HuH-7 (cell line): ENCODE measurements at regions not wholly inside any gene's neighbourhood (a gene's known extent, or its start where the extent isn't known, plus 50 kb on each side); places are given as distances from the start of the nearest gene placed in this dataset.

Experiments
- DNase-seq: peaks from one replicate; pipeline ENCODE4 v3.0.0; 2011; ENCODE audit warnings: low spot score

DNA sequence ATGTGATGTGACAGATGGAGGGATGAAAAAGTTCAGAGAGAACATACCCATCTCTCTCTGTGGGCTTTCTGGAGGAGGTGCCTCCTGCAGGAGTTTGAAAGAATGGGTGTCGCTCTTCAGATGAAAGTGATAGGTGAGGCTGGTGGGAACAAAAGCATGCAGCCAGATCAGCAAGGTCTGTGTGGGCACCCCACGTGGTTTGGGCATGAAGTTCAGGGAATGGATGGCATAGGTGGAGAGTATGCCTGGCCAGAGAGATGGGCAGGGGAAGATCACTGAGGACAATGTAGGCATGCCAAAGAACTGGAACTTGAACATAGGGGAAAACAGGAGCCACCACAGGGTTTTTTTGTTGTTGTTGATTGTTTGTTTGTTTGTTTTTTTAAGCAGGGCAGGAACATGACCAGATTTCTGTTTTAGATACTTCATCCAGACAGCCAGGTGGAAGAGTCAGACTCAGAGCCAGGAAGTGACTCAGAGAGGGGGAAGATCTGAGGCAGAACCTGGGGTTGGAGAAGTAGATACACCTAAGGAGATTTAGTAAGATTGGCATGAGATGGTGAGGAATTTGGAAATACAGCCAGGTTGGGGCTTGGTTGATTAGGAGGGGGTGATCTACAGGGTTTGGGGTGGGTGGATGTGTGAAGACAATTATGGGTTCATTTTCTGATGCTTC, 64.8 kb upstream of the CLSTN2 start:
- no peak for DNase-seq

DNA sequence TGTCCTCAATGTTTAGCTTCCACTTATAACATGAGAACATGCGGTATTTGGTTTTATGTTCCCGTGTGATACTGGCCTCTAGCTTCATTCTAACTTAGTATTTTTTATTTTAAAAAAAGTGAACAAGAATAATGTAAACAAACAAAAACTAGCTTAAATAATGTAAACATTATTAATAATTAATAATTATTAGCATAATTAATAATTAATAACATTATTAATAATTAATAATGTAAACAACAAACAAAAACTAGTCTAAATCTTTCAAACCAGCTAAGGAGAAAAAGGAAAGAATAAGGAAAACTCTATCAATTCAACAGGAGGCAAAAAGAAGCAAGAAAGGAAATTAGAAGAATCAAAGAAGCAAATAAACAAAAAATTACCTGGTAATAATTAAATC, 66.2 kb upstream of the CLSTN2 start:
- DNase-seq: no peak

DNA sequence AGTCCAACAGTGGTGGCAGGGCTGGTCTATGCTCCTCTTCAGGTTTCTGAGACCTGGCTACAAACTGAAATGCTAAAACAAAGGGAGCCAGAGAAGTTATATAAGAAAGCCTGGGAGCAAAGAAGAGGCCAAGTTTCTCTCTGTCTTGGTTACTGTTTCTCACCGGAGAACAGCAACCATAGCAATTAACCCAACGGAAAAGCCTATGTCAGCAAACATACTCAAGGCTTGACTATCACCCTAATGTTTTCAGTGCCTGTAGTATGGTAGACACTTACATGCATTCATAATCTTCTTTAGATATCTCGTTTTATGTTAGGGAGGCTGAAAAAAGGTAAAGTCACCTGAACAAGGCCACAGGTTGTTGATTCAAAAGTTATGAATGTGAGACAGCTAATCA, 86.3 kb upstream of the CLSTN2 start:
- no peak for DNase-seq

DNA sequence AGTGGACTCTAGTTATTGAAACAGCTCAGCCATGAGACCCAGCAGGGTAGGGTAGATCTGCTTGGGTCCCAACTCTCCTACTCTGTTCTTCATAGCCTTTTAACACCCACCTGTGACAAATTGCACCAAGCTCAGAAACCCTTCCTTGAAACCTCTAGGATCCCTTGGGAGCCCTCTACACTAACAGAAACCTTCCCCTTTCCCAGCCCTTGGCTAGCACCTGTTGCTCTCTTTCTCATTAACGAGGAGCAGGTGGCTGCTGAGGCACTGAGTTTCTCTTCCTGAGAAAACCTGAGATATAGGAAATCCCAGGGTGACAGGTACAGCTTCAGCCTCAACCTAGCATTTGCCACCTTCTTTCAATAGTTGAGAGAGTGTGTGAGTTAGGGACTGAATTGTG, 88.3 kb upstream of the CLSTN2 start:
- no peak for DNase-seq

DNA sequence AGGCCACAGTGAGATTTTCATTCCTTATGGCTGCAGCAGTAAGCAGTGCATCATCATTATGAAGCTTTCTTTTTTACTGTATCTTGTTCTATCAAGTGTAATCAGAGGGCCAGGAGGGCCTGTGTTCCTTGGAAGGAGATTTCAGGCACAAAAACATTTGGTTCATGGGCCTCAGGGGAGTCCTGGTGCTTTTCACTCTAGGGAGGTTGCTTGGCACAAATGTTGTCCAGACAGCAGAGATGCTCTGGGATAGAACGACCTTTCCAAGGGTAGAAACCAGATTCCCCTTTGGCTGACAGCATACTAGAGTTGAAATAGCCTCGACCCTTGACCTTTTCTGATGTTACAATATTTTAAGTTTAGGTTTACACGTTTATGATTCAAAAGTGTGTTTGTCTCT, 95.3 kb upstream of the CLSTN2 start:
- DNase-seq: no peak

DNA sequence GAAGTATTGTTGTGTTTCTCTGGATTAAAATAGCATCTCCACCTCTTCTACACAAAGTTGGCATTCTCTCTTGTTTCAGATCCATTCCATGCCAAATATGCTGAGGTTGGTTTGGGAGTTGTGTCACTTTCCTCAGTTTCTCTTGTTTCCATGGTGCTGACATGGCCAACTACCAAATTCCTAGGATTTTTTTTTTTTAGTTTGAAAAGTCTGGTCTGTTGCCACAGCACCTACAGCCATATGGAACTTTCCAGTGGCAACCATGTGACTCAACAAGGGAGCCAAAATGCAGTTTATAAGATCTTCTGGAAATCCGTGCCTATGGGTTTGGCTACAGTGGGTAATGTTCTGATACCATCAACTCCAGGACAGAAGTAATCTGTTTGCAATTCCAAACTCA, 96.0 kb upstream of the CLSTN2 start:
- no peak for DNase-seq

DNA sequence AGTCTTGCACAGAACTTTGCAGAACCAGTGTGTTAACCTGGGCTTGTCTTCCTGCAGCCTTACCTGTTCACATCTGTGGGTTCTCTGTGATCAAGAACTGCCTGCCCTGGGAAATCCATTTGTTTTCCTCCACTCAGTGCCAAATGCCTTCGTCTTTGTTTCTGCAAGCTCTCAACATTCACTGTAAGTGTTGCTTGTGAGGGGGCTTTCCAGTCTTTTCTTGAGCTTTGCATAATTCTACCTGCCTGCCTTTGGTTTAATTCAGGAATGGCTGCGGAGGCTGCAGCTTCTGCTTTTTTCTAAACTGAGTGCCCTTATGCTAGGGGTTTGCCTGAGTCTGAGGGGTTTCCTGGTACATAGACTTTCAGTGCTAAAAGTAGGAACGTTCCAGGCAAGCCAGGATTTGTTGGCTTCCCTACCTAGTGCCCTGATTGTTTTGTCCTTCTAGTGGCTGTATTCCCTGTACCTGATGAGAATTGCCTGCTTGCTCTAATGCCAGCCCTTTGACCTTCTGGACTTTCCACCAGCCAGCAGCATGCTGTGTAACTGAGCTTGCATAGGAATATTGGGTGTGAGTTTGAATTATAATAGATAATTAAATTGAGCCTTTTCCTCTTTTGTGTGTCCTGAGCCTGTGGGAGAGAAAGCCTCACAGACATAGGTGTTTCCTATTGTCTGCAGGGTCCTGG, 96.6 kb upstream of the CLSTN2 start:
- DNase-seq: no peak

DNA sequence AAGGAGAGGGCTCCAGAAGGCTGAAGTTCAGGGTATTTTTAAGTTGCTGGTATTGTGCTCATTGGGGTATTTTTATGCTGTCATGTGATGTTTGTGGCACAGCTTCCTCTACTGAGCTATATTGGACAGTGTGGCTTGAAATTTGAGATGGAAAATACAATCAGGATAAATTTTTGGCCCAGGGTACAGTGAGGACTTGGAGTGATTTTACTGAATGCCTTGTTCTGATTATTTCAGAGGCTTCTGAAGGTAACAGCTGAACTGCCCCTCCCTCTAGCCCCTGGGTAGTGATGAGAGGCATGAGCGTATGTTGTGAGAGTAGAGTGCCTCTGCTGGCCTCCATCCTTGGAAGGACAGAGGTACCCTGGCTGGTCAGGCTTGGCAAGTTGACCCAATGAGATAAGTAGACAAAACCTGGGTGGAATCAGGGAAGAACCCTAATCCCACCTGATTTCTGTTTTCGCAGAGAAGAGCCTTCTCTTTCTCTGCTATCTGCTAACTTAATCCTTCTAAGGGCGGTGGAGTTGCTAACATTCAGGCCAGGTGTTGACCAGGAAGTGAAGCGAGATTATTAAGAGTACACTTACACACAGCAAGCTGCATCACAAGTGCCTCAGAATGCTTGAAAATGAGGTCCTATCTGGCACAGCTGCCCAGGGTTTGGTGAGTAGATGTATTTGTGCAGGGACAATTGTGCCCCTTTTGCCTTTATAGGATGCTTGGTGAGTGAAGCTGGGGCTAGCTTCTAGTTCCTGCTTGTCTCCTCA, 98.1 kb upstream of the CLSTN2 start:
- no peak for DNase-seq

DNA sequence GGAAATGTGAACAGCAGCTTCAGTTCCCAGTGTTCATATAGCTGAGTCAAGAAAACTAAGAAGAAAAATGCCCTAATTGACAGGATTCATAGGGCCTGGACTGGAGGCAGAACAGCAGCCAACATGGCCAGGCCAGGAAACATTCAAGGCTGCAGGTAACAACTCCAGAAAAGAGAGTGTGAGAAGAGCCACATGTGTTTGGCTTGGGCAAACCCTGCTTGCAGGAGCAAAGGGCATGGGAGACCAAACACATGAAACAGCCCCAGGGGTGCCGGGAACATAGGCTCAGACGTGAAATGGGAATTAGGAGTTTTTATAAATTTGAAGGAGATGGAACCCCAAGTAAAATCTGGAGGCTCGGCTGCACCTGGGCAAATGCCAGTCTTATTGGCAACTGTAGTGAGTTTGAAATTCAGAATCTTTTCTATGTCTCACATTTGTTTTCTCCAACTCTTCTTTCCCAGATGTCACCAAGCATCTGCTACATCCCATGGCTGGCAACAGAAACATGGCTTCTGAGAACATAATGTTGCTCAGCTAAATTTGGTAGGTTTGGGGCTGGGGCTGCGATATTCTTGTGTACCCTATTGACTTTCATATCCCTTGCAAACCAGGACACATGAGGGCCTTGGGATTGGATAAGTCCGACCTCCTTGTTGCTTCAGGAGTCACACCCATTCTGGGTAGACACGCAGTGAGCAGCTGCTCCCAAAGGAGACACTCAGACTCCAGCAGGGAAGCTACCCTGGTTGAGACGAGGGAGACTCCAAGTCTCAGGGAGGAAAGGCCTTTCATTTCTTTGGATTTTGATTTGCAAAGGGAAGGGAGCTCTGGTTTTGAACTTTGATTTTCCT, 98.9 kb upstream of the CLSTN2 start:
- DNase-seq: no peak

DNA sequence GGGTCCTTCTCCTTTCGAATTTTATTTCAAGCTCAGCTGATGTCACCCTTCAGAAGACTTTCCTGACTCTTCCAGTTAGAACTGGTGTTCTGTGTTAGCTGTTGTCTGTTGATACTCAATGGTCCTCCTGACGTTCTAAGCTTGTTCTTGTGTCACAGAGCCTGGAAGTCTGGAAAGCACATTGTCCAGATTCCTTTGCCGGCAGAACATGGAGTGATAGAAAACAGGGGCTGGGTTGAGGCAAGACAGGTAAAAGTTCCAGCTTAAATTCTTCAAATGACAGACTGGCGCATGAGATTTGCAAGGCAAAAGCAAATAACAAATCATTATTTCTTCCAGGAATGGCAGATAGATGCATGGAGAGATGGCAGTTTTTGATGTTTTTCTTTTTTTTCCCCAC, 102.0 kb upstream of the CLSTN2 start:
- no peak for DNase-seq

DNA sequence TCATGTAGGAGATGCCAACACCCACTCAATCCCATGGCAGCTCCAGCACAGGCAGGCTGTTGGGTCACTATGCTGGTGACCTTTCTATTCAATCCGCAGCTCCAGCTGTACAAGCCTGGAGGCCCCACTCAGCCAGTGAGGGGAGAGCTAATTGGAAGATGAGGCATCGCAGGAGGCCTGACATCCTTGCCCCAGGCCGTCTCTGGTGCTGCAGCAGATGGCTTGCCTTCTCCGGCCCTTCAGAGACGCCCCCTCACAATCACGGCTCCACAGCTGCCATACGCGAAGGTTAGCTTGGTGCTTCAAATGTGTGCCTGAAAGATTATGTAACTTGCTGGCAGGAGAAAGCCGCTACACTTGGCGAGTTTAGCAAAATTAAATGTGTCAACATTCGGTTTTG, 104.2 kb upstream of the CLSTN2 start:
- no peak for DNase-seq

DNA sequence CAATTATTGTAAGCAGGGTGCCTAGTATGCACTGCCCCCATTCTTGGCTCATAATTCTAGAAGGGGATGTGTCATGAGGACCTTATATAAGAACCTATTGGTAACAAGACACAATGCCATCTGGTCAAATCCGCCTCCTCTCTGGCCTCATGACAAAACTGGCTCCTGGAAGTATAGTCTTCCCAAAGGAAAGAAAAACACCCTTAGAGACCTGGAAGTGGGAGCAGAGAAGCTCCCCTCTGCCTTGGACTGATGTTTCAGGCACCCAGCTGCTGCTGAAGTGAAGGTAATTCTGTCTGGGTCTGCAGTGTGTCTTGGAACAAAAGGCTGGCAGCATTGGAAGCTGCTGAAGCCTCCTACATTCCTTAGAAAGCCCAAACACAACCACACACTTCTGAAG, 107.2 kb upstream of the CLSTN2 start:
- no peak for DNase-seq

DNA sequence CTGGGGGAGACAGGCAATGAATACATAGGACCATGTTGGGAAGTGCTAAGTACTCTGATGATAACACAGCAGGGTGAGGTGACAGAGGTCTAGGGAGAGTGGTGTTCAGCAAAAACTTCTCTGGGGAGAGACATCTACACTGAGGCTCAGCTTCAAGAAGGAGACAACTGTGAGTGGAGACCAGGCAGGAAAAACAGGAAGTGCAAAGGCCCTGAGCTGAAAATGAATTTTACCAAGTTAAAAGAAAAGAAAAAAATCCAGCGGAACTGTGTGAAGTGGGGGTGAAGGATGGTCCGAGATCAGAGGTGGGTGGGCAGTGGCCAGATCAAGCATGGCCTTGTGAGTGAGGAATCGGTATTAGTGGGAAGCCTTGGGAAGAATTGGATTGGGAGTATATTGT, 110.1 kb upstream of the CLSTN2 start:
- no peak for DNase-seq

DNA sequence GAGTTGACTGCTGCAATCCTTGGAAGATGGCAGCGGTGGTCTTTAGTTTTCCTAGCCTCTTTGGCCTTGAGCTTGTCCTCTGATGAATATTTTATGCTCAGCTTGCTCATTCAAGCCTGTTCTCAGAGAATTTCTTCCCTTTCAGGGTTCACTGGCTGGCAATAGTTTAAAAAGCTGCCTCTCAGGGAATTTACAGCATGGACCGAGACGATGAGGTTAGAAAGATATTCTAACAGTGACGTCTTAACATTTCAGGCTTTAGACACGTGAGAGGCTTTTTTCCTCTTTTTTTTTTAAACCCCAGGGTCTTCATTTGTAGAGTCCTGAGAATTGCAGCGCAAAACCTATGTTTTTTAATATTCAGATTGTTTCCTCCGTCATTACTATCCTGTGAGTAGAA, 120.3 kb upstream of the CLSTN2 start:
- DNase-seq: no peak

DNA sequence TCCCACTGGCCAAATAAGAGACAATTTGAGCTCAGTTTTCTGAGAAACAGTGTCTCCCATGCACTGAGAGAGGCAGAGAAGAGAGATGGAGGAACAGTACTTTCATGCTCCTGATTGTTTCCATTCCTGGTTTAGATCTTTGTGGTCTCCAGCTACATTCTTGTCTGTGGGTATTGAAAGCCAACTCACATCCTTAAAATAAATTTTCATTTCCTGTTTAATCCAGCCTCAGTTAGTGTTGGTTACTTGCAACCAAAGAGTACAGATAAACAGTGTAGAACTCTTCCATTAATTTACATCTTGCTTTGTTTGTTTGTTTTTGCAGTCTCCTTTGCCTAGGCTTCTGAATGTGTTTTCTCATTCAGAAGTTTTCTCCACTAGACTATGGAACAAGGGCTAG, 123.7 kb upstream of the CLSTN2 start:
- no peak for DNase-seq

DNA sequence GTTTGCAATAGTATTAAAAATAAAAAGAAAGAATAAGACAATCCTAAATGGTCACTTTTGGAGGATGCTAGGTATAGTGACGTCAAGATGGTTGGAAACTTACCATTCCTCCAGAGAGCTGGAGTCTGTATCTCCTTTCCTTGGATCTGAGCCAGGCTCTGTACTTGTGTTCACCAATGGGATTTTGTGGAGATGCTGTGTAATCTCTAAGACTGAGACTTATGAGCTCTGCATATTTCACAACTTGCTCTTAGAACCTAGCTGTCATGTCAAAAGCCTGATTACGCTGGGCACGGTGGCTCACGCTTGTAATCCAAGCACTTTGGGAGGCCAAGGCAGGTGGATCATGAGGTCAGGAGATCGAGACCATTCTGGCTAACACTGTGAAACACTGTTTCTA, 126.8 kb upstream of the CLSTN2 start:
- no peak for DNase-seq

DNA sequence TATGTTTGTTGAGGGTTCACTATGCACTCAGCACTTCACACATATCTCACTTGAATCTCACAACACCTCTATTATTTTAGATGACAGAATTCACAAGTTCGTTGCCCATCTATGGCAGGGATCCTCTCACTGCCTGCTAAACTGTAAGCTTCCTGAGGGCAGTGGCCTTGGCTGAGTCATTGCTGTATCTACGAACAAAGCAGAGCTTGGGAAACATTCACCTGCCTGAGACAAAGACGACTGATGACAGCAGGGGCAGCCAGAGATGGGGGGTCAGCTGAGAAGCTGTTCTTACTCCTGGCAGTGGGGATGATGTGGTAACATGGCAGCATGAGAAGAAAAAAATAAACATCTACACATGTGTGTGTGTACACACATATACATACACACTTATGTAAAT, 125.5 kb upstream of the NMNAT3 start:
- DNase-seq: no peak

DNA sequence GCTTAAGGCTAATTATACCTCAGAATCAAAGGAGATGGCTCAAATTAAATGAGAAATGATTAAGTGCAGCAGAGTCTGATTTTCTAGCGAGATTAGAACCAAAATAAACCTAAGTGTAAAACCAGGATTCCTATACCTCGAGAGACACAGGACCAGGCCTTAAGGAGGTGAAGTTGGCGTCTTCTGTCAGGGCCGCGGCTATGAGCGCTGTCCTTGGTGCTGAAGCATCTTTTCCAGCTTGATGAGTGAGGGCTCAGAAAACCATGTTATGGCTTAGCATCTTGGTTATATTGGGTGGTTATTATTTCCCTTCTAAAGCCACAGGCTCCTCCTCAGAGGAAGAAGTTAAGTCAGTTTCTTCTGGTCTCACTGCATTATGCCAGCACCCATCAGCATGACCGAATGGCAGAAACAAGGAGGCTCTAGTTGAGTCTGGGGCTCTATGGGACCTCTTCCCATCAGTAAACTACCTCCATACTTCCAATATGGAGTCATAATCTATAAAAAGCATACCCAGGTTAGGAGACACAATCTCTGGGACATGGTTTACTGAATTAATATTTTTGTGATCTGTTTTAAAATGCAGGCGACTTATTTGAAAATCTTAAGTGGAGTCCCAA, 120.1 kb upstream of the NMNAT3 start:
- peak; percentile 3 for DNase-seq

DNA sequence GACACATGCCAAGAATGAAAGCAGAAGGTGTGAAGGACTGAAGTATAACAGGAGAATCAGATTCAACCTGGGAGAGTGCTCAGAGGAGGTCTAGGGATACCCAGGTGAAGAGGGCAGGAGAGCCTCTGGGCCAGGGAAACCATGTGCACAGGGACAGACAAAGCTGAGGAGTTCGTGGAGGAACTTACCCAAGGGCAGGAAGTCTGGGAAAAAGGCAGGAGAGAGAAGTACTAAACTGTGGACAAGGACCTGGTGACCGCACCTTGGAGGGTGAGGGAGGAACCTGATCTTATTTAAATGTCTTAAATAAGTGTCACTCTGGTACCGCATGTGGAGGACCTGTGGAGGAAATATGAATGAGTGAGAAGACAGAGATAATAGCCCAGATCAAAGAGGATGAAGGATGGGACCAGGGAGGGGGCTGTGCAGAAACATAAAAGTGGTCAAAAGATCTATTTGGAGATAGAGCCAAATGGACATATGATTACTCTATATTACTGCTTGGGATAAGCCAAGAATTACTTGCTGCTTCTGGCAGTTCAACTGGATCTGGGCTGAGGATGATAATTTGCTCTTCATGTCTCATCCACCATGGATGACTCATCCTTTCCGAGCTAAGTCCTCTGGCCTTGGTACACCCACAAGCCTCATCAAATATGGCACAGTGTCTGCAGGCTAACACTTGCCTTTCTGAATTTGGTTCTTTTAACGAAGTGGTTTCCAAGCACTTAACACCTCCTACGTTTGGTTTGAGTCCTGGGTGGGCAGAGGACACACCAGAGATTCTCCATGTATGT, 116.9 kb upstream of the NMNAT3 start:
- DNase-seq: no peak

DNA sequence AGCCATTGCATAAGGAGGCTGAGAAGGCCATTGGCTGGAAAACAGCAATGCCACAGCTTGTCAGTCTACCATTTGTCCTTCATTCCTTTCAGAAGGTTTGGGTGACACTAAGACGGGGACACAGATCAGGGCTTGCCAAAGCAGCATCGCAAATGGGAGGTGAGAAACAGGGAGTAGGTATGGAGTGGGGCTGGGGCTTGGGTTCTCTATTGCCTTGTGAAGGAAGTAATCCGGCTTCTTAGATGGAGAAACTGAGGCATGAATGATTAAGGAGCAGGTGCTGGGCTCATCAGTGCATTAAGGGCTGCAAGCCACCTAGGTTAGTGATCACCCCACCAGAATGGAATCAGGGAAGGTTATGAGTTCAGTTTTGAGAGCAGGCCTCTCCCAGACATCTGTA, 115.6 kb upstream of the NMNAT3 start:
- DNase-seq: no peak

DNA sequence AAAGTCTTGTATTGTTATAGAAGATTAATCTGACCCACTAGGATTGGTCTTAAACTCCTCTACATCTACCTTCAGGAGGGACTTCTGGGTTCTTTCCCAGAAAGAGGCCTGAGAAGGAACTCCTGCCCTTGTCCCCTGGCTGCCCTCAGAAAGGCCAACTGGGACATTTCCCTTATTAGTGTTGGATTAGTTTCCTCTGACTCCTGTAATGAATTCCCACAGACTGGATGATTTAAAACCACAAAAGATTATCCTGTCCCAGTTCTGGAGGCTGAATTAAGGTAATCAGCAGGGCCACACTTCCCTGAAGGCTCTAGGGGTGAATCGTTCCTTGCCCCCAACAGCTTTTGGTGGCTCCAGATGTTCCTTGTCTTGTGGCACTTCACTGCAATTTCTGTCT, 102.8 kb upstream of the NMNAT3 start:
- no peak for DNase-seq
